ENCODE measurements at regions not wholly inside any gene's neighbourhood (a gene's known extent, or its start where the extent isn't known, plus 50 kb on each side); places are given as distances from the start of the nearest gene placed in this dataset.

- Mint-ChIP-seq H3K9me3 (no peaks in the 10 kb centered on the region), H3K27ac (no peak overlapping the region), H3K36me3 (ENCODE audit: low read depth) (no peaks in the 10 kb centered on the region), H3K27me3 (peaks cover 3% of the 10 kb centered on the region), H3K4me1 (peaks cover 6% of the 10 kb centered on the region), H3K4me3 (no peak overlapping the region)
- ATAC-seq (replicated peaks): no peak
Measured at GRCh38 chr10:8776926-8777622, 722.6 kb downstream of the GATA3 start.

- H3K27ac Mint-ChIP-seq: no peak overlapping the region
- peaks cover 6% of the 10 kb centered on the region for H3K27me3 Mint-ChIP-seq
- H3K36me3 Mint-ChIP-seq (ENCODE audit: low read depth): no peaks in the 10 kb centered on the region
- no peak overlapping the region for H3K4me3 Mint-ChIP-seq
- H3K9me3 Mint-ChIP-seq: no peaks in the 10 kb centered on the region
- ATAC-seq (replicated peaks): no peak
- H3K4me1 Mint-ChIP-seq: peaks cover 6% of the 10 kb centered on the region
Measured at GRCh38 chr10:8778713-8779112, 724.2 kb downstream of the GATA3 start.

GRCh38 chr10:8787649-8788048 lies 733.2 kb downstream of the GATA3 start:
- peaks cover 4% of the 10 kb centered on the region for H3K27me3 Mint-ChIP-seq
- no peak overlapping the region for H3K27ac Mint-ChIP-seq
- no peak for ATAC-seq (replicated peaks)
- H3K4me3 Mint-ChIP-seq: no peak overlapping the region
- H3K4me1 Mint-ChIP-seq: no peaks in the 10 kb centered on the region
- no peaks in the 10 kb centered on the region for H3K36me3 Mint-ChIP-seq (ENCODE audit: low read depth)
- H3K9me3 Mint-ChIP-seq: peaks cover 6% of the 10 kb centered on the region

GRCh38 chr10:8790390-8790789 lies 735.9 kb downstream of the GATA3 start:
- Mint-ChIP-seq H3K36me3 (ENCODE audit: low read depth) (no peaks in the 10 kb centered on the region), H3K9me3 (peaks cover 6% of the 10 kb centered on the region), H3K27me3 (no peaks in the 10 kb centered on the region), H3K4me1 (no peaks in the 10 kb centered on the region), H3K4me3 (no peak overlapping the region), H3K27ac (no peak overlapping the region)
- no peak for ATAC-seq (replicated peaks)

GRCh38 chr10:8794860-8795259 lies 740.4 kb downstream of the GATA3 start:
- Mint-ChIP-seq H3K4me3 (no peak overlapping the region), H3K9me3 (no peaks in the 10 kb centered on the region), H3K4me1 (no peaks in the 10 kb centered on the region), H3K36me3 (ENCODE audit: low read depth) (no peaks in the 10 kb centered on the region), H3K27me3 (no peaks in the 10 kb centered on the region), H3K27ac (no peak overlapping the region)
- no peak for ATAC-seq (replicated peaks)

- no peaks in the 10 kb centered on the region for H3K9me3 Mint-ChIP-seq
- no peak overlapping the region for H3K4me3 Mint-ChIP-seq
- H3K36me3 Mint-ChIP-seq (ENCODE audit: low read depth): no peaks in the 10 kb centered on the region
- peak; percentile 80 for ATAC-seq (replicated peaks)
- peaks cover 4% of the 10 kb centered on the region for H3K27me3 Mint-ChIP-seq
- H3K4me1 Mint-ChIP-seq: no peaks in the 10 kb centered on the region
- no peak overlapping the region for H3K27ac Mint-ChIP-seq
Measured at GRCh38 chr10:8800426-8800825, 745.9 kb downstream of the GATA3 start.

- H3K27ac Mint-ChIP-seq: no peak overlapping the region
- H3K9me3 Mint-ChIP-seq: peaks cover 5% of the 10 kb centered on the region
- peaks cover 5% of the 10 kb centered on the region for H3K4me1 Mint-ChIP-seq
- no peaks in the 10 kb centered on the region for H3K36me3 Mint-ChIP-seq (ENCODE audit: low read depth)
- H3K27me3 Mint-ChIP-seq: peaks cover 4% of the 10 kb centered on the region
- ATAC-seq (replicated peaks): no peak
- H3K4me3 Mint-ChIP-seq: no peak overlapping the region
Measured at GRCh38 chr10:8803992-8804391, 749.5 kb downstream of the GATA3 start.

- Mint-ChIP-seq H3K4me3 (no peak overlapping the region), H3K4me1 (peaks cover 5% of the 10 kb centered on the region), H3K36me3 (ENCODE audit: low read depth) (no peaks in the 10 kb centered on the region), H3K27ac (no peak overlapping the region), H3K9me3 (peaks cover 9% of the 10 kb centered on the region), H3K27me3 (peaks cover 14% of the 10 kb centered on the region)
- ATAC-seq (replicated peaks): no peak
Measured at GRCh38 chr10:8810677-8811076, 756.2 kb downstream of the GATA3 start.

GRCh38 chr10:8811201-8811600 lies 756.7 kb downstream of the GATA3 start:
- H3K9me3 Mint-ChIP-seq: peaks cover 9% of the 10 kb centered on the region
- ATAC-seq (replicated peaks): no peak
- peaks cover 14% of the 10 kb centered on the region for H3K27me3 Mint-ChIP-seq
- no peak overlapping the region for H3K27ac Mint-ChIP-seq
- no peak overlapping the region for H3K4me3 Mint-ChIP-seq
- H3K4me1 Mint-ChIP-seq: peaks cover 4% of the 10 kb centered on the region
- no peaks in the 10 kb centered on the region for H3K36me3 Mint-ChIP-seq (ENCODE audit: low read depth)

- no peaks in the 10 kb centered on the region for H3K36me3 Mint-ChIP-seq (ENCODE audit: low read depth)
- ATAC-seq (replicated peaks): no peak
- H3K4me1 Mint-ChIP-seq: no peaks in the 10 kb centered on the region
- no peak overlapping the region for H3K27ac Mint-ChIP-seq
- H3K9me3 Mint-ChIP-seq: no peaks in the 10 kb centered on the region
- peaks cover 3% of the 10 kb centered on the region for H3K27me3 Mint-ChIP-seq
- H3K4me3 Mint-ChIP-seq: no peak overlapping the region
Measured at GRCh38 chr10:8815969-8816368, 761.5 kb downstream of the GATA3 start.

GRCh38 chr10:8817299-8817698 lies 762.8 kb downstream of the GATA3 start:
- no peaks in the 10 kb centered on the region for H3K27me3 Mint-ChIP-seq
- H3K27ac Mint-ChIP-seq: no peak overlapping the region
- no peaks in the 10 kb centered on the region for H3K9me3 Mint-ChIP-seq
- no peak overlapping the region for H3K4me3 Mint-ChIP-seq
- H3K4me1 Mint-ChIP-seq: no peaks in the 10 kb centered on the region
- H3K36me3 Mint-ChIP-seq (ENCODE audit: low read depth): no peaks in the 10 kb centered on the region
- ATAC-seq (replicated peaks): no peak

GRCh38 chr10:8825611-8826010 lies 771.1 kb downstream of the GATA3 start:
- Mint-ChIP-seq H3K9me3 (no peaks in the 10 kb centered on the region), H3K4me3 (no peak overlapping the region), H3K27me3 (peaks cover 14% of the 10 kb centered on the region), H3K36me3 (ENCODE audit: low read depth) (no peaks in the 10 kb centered on the region), H3K27ac (no peak overlapping the region), H3K4me1 (no peaks in the 10 kb centered on the region)
- no peak for ATAC-seq (replicated peaks)

GRCh38 chr10:8829592-8829991 lies 775.1 kb downstream of the GATA3 start:
- ATAC-seq (replicated peaks): no peak
- Mint-ChIP-seq H3K4me3 (no peak overlapping the region), H3K9me3 (no peaks in the 10 kb centered on the region), H3K27me3 (peaks cover 11% of the 10 kb centered on the region), H3K36me3 (ENCODE audit: low read depth) (no peaks in the 10 kb centered on the region), H3K4me1 (no peaks in the 10 kb centered on the region), H3K27ac (no peak overlapping the region)

GRCh38 chr10:8830048-8830447 lies 775.6 kb downstream of the GATA3 start:
- Mint-ChIP-seq H3K36me3 (ENCODE audit: low read depth) (no peaks in the 10 kb centered on the region), H3K4me1 (no peaks in the 10 kb centered on the region), H3K4me3 (no peak overlapping the region), H3K27me3 (peaks cover 11% of the 10 kb centered on the region), H3K9me3 (no peaks in the 10 kb centered on the region), H3K27ac (no peak overlapping the region)
- no peak for ATAC-seq (replicated peaks)

- no peak for ATAC-seq (replicated peaks)
- Mint-ChIP-seq H3K9me3 (no peaks in the 10 kb centered on the region), H3K36me3 (ENCODE audit: low read depth) (no peaks in the 10 kb centered on the region), H3K4me1 (no peaks in the 10 kb centered on the region), H3K4me3 (no peak overlapping the region), H3K27me3 (peaks cover 7% of the 10 kb centered on the region), H3K27ac (no peak overlapping the region)
Measured at GRCh38 chr10:8830876-8831275, 776.4 kb downstream of the GATA3 start.

Measured in activated T-helper 17 cell treated with anti-CD3 and anti-CD28 coated beads, Interleukin-2, amount 50 U/mL, for 72 hours (primary cell).